Hepatocyte (in vitro differentiated cells): ENCODE measurements at regions not wholly inside any gene's neighbourhood (a gene's known extent, or its start where the extent isn't known, plus 50 kb on each side); places are given as distances from the start of the nearest gene placed in this dataset.

ENCODE experiments used
- DNase-seq: peaks from one replicate; pipeline ENCODE4 v3.0.0-alpha.2; 2016; ENCODE audit warnings: low spot score
- H2AFZ ChIP-seq: fragments of 200-600 bp; sonication (generic); 2 replicates; pipeline ENCODE4 v1.6.0; 2016; ENCODE audit warnings: antibody characterized with exemption, mild to moderate bottlenecking
- H3K27ac ChIP-seq: fragments of 200-600 bp; sonication (generic); 2 replicates; pipeline ENCODE4 v1.5.1; 2016; ENCODE audit warnings: mild to moderate bottlenecking
- H3K27me3 ChIP-seq: fragments of 200-600 bp; sonication (generic); 2 replicates; pipeline ENCODE4 v1.6.1; 2016
- H3K36me3 ChIP-seq: fragments of 200-600 bp; sonication (generic); replicated peaks from 2 replicates; pipeline ENCODE4 v1.5.1; 2016; ENCODE audit warnings: low read depth; ENCODE audit not compliant: insufficient read depth
- H3K4me1 ChIP-seq: fragments of 200-600 bp; sonication (generic); 2 replicates; pipeline ENCODE4 v1.5.1; 2016; ENCODE audit warnings: mild to moderate bottlenecking, moderate library complexity; ENCODE audit not compliant: insufficient read depth
- H3K4me2 ChIP-seq: fragments of 200-600 bp; sonication (generic); 2 replicates; pipeline ENCODE4 v1.6.0; 2016
- H3K4me3 ChIP-seq: fragments of 200-600 bp; sonication (generic); 2 replicates; pipeline ENCODE4 v1.5.1; 2016; ENCODE audit warnings: mild to moderate bottlenecking
- H3K79me2 ChIP-seq: fragments of 200-600 bp; sonication (generic); 2 replicates; pipeline ENCODE4 v1.6.0; 2017; ENCODE audit warnings: mild to moderate bottlenecking
- H3K9me2 ChIP-seq: fragments of 200-600 bp; sonication (generic); replicated peaks from 2 replicates; pipeline ENCODE4 v1.6.0; 2017; ENCODE audit warnings: mild to moderate bottlenecking; ENCODE audit not compliant: insufficient read depth
- H3K9me3 ChIP-seq: fragments of 200-600 bp; sonication (generic); 2 replicates; pipeline ENCODE4 v1.5.1; 2016; ENCODE audit warnings: low read depth, mild to moderate bottlenecking
- H4K20me1 ChIP-seq: fragments of 200-600 bp; sonication (generic); 2 replicates; pipeline ENCODE4 v1.6.0; 2016; ENCODE audit warnings: mild to moderate bottlenecking; ENCODE audit not compliant: insufficient read depth, poor library complexity, severe bottlenecking
- CTCF ChIP-seq: fragments of 200-600 bp; sonication (generic); IDR thresholded peaks from 2 replicates; pipeline ENCODE4 v1.5.1; 2016; ENCODE audit warnings: antibody characterized with exemption, mild to moderate bottlenecking; ENCODE audit not compliant: poor library complexity
- EZH2 ChIP-seq: fragments of 200-600 bp; sonication (generic); IDR thresholded peaks from 2 replicates; pipeline ENCODE4 v1.6.1; 2016; ENCODE audit warnings: antibody characterized with exemption, mild to moderate bottlenecking, borderline replicate concordance
- EZH2phosphoT487 ChIP-seq: fragments of 200-600 bp; sonication (generic); IDR thresholded peaks from one replicate; pipeline ENCODE4 v1.6.1; 2018; ENCODE audit warnings: antibody characterized with exemption, mild to moderate bottlenecking, low read depth, moderate library complexity; ENCODE audit not compliant: unreplicated experiment, severe bottlenecking
- WGBS: methylation state at CpG from one replicate; pipeline ENCODE4 v1.1.6; 2016; ENCODE audit warnings: low lambda C conversion rate; ENCODE audit errors: missing lambda C conversion rate; 5-methylcytosine and 5-hydroxymethylcytosine counted together

DNA sequence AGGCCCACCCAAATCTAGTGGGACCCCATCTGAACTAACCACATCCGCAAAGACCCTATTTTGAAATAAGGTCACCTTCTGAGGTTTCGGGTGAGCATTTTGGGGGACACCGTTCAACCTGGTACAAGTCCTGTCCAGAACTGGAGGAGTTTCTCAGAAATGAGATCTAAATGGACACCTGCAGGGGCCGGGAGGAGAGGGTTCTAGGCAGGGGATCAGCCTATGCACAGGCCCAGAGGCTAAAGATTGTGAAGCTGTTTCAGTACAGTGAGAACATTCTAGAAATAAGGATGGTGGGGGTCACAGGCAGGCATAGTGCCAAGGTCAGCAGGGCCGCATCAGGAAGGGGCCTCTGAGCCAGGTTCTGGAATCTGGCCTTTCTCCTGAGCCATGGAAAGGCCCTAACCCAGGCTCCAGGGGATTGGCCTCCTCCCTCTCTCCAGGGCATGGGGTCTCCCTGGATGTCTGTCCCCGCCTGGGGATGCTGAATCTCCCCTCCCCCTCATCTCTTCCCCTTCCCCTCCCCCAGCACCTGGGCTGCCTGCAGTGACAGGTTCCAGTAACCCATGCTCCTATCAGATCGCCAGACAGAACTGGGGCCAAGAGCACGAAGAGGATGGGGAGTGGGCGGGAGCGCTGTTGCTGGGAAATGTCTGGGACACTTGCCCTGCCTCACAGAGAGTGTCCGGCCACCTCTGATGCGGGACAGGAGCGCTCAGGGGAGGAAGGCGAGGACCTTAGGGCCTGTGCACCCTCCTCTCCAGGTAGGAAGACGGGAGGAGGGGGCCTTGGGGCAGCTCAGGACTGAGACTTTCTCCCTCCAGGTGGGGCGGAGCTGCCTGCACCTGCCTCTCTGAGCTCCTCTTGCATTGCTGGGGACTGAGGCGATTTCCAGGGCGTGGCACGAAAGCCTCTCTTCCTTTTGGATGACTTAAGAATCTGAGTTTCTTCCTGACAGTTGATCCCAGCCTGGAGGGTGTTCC is 321.4 kb upstream of the TNRC6C start:
- 87% methylated on average over 19 of the region's 19 CpGs for WGBS
- Histone ChIP-seq H3K27me3 (no peaks in the 10 kb centered on the region), H4K20me1 (no peaks in the 10 kb centered on the region), H2AFZ (no peak overlapping the region), H3K4me3 (no peak overlapping the region), H3K27ac (no peak overlapping the region), H3K4me1 (no peaks in the 10 kb centered on the region), H3K4me2 (no peak overlapping the region), H3K36me3 (no peaks in the 10 kb centered on the region), H3K9me2 (no peaks in the 10 kb centered on the region), H3K9me3 (no peaks in the 10 kb centered on the region), H3K79me2 (no peaks in the 10 kb centered on the region)
- no peak for DNase-seq
- TF ChIP-seq EZH2 (no peak), CTCF (no peak), EZH2phosphoT487 (no peak)

- no peak overlapping the region for H3K4me3 ChIP-seq
- H3K4me1 ChIP-seq: no peaks in the 10 kb centered on the region
- H3K27me3 ChIP-seq: no peaks in the 10 kb centered on the region
- H3K79me2 ChIP-seq: no peaks in the 10 kb centered on the region
- H2AFZ ChIP-seq: no peak overlapping the region
- no peaks in the 10 kb centered on the region for H3K9me2 ChIP-seq
- 58% methylated on average over 16 of the region's 16 CpGs for WGBS
- no peaks in the 10 kb centered on the region for H3K9me3 ChIP-seq
- no peak for DNase-seq
- H3K4me2 ChIP-seq: no peak overlapping the region
- TF ChIP-seq CTCF: no peak
- TF ChIP-seq EZH2phosphoT487: no peak
- TF ChIP-seq EZH2: no peak
- H4K20me1 ChIP-seq: no peaks in the 10 kb centered on the region
- no peaks in the 10 kb centered on the region for H3K36me3 ChIP-seq
- no peak overlapping the region for H3K27ac ChIP-seq
Measured at GRCh38 chr17:77637818-77638575, 320.5 kb upstream of the TNRC6C start.

- Histone ChIP-seq H3K27me3 (peaks cover 2% of the 10 kb centered on the region), H3K9me2 (no peaks in the 10 kb centered on the region), H3K4me2 (no peak overlapping the region), H3K79me2 (no peaks in the 10 kb centered on the region), H2AFZ (no peak overlapping the region), H3K9me3 (no peaks in the 10 kb centered on the region), H3K27ac (no peak overlapping the region), H3K4me3 (no peak overlapping the region), H4K20me1 (no peaks in the 10 kb centered on the region), H3K4me1 (no peaks in the 10 kb centered on the region), H3K36me3 (no peaks in the 10 kb centered on the region)
- no peak for DNase-seq
- 77% methylated on average over 3 of the region's 3 CpGs for WGBS
- TF ChIP-seq EZH2 (no peak), CTCF (no peak), EZH2phosphoT487 (no peak)
Measured at GRCh38 chr17:77640252-77640651, 318.3 kb upstream of the TNRC6C start.
